Fibroblast of the aortic adventitia (primary cell): ENCODE measurements at regions not wholly inside any gene's neighbourhood (a gene's known extent, or its start where the extent isn't known, plus 50 kb on each side); places are given as distances from the start of the nearest gene placed in this dataset.

Experiments
- DNase-seq: peaks from one replicate; pipeline ENCODE4 v3.0.0-alpha.2; 2010; ENCODE audit warnings: low read depth
- H3K4me3 ChIP-seq: 2 replicates; pipeline ENCODE4 v1.5.1; 2011; ENCODE audit warnings: low read depth, mild to moderate bottlenecking, control low read depth, low read length, moderate library complexity
- TF ChIP-seq, protein P1 (sequence below): IDR thresholded peaks from 2 replicates; pipeline ENCODE4 v1.5.1; 2011; ENCODE audit warnings: mild to moderate bottlenecking, low read length, control low read depth, inconsistent platforms; ENCODE audit not compliant: insufficient read depth

DNA sequence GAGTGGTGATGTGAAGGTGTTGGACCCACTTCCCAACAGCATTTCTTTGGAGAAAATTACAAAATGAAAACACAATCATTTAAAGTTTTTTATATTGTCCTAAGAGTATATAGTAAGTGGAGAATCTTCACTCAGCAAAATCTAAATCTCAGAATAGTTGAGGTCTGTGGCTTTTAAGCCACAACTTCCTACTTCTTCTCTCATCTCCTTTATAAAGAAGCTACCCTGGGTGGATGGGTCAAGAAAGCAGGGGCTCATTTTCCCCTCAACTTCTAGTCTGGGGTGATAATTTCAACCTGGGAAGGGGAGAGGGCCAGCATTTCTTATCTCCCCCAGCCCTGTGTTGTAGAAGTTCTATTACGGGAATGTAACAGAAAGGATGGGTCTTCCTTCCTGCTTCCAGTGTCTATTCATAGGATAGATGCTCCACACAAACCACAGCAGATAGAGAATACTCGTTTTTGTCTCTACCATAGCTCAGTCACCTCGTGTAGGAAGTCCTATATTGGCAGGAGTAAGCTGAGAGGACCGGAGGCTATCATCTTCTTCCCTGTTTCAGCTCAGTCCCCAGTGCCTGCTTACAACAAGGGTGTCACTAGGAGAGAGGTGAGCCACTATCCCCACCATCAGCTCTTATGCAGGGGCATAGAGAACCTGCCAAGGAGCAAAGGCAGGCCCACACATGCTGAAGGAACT lies 341.5 kb downstream of the CASP12 start:
- H3K4me3 ChIP-seq, result no peak overlapping the region
- TF ChIP-seq, protein P1, sequence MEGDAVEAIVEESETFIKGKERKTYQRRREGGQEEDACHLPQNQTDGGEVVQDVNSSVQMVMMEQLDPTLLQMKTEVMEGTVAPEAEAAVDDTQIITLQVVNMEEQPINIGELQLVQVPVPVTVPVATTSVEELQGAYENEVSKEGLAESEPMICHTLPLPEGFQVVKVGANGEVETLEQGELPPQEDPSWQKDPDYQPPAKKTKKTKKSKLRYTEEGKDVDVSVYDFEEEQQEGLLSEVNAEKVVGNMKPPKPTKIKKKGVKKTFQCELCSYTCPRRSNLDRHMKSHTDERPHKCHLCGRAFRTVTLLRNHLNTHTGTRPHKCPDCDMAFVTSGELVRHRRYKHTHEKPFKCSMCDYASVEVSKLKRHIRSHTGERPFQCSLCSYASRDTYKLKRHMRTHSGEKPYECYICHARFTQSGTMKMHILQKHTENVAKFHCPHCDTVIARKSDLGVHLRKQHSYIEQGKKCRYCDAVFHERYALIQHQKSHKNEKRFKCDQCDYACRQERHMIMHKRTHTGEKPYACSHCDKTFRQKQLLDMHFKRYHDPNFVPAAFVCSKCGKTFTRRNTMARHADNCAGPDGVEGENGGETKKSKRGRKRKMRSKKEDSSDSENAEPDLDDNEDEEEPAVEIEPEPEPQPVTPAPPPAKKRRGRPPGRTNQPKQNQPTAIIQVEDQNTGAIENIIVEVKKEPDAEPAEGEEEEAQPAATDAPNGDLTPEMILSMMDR, result no peak
- no peak for DNase-seq

DNA sequence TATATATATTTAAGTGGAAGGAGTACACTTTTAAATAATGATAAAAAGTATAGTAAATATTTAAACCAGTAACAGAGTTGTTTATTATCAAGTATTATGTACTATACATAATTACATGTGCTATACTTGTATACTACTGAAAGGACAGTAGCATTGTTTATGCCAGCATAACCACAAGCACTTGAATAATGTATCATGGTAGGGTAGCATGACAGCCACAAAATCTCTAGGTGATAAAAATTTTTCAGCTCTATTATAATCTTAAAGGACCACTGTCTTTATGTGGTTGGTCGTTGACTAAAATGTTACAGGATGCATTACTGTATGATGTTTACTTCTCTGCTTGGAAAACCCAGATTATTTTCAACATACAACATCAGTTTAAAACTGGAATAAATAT lies 349.2 kb downstream of the CASP12 start:
- no peak for DNase-seq
- TF ChIP-seq, protein P1, result no peak
- no peak overlapping the region for H3K4me3 ChIP-seq

DNA sequence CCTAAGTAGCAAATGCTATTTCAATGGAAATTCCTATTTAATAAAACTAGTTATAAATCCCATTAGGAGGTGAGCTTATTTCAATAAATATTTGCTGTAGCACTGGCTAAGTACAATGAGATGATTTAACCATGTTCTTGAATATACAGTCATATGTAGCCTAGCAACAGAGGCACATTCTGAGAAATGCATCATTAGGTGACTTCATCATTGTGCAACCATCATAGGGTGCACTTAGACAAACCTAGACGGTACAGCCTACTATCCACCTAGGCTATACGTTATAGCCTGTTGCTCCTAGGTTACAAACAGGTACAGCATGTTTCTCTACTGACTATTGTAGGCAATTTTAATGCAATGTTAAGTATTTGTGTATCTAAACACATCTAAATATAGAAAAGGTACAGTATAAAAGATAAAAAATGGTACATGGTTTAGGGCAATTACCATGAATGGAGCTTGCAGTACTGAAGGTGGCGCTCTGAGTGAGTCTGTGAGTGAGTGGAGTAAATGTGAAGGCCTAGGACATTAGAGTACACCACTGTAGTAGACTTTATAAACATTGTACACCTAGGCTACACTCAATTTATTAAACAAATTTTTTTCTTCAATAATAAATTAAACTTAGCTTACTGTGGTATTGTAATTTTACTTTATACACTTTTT lies 350.1 kb downstream of the CASP12 start:
- TF ChIP-seq, protein P1, result no peak
- H3K4me3 ChIP-seq, result no peak overlapping the region
- DNase-seq, result no peak

DNA sequence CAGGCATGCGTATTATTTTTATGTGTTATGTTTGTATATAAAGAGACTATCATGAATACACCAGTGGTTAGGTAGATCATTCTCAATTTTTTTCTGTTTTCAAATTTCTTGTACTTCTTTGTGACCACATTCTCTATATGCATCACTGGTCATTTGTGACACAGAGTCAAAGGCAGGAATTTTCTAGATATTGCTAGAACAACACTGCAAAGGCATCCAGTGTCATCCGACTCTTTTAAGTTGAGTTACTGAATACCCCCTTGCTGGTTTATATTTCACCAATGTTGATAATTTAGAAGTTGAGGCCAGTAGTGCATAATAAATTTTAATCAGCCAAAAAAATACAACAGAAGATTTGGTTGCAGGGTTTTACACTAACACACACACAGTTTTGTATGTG lies 351.8 kb downstream of the CASP12 start:
- TF ChIP-seq, protein P1, result no peak
- no peak for DNase-seq
- no peak overlapping the region for H3K4me3 ChIP-seq

DNA sequence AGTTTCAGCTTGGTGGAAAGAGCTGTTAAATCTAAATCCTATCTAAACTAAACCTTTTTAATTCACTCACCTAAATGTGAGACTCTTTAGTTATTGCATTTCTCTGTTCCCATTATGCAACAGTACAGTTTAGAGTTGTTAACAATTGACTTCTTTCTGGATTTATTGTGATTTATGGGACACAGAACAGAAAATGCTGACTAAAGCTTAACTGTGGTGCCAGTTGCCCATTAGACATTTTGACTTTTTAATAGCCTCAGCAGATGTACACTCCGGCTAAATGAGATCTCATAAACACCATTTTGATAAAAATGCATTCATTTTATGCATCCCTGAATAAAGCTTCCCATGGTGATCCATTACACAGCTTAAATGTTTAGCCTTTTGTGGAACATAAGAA lies 356.6 kb downstream of the CASP12 start:
- no peak for DNase-seq
- no peak overlapping the region for H3K4me3 ChIP-seq
- TF ChIP-seq, protein P1, result no peak

DNA sequence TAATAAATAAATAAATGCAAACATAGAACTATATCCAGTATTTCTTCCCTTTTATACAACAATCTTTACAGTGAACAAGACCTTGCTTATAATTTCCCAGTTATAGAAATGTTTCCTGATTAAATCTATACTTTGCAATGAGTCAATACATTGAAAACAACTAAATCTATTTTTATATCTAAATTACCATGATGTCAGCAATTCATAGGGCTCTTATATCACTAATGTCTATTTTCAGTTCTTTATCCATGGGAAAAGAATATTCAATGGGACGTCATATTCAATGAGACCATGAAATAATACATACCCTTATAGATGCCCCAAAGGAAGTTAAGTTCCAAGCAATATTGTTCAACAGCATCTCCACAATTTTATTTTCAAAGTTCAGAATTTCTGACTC lies 359.9 kb downstream of the CASP12 start:
- TF ChIP-seq, protein P1, result no peak
- DNase-seq, result no peak
- no peak overlapping the region for H3K4me3 ChIP-seq
